Keratinocyte (primary cell): ENCODE measurements at regions not wholly inside any gene's neighbourhood (a gene's known extent, or its start where the extent isn't known, plus 50 kb on each side); places are given as distances from the start of the nearest gene placed in this dataset.

Experiments
- DNase-seq: peaks from one replicate; pipeline ENCODE4 v3.0.0-alpha.2; 2011; ENCODE audit warnings: low read depth, missing footprints, low spot score
- FAIRE-seq: peaks from 2 replicates; lab custom pipeline; 2011; peaks lifted over from hg19 to GRCh38; lab: Jason Lieb, UNC
- H2AFZ ChIP-seq: 2 replicates; pipeline ENCODE4 v1.6.0; 2012; ENCODE audit warnings: low read length, control low read depth, inconsistent platforms; ENCODE audit not compliant: control insufficient read depth
- H3K27ac ChIP-seq: 2 replicates; pipeline ENCODE4 v1.5.1; 2011; ENCODE audit warnings: low read length; ENCODE audit not compliant: control insufficient read depth, insufficient read depth
- H3K27me3 ChIP-seq: 3 replicates; pipeline ENCODE4 v1.6.0; 2011; ENCODE audit warnings: low read length; ENCODE audit not compliant: control insufficient read depth, insufficient read depth; ENCODE audit errors: extremely low read depth
- H3K36me3 ChIP-seq, 2 experiments: 2 replicates in 1 of 2; 3 replicates in 1 of 2; pipeline ENCODE4 v1.5.1; 2011; ENCODE audit warnings: low read length in 2 of 2, mild to moderate bottlenecking in 1 of 2; ENCODE audit not compliant: control insufficient read depth in 2 of 2, insufficient read depth in 2 of 2; ENCODE audit errors: extremely low read depth in 1 of 2
- H3K4me1 ChIP-seq: 3 replicates; pipeline ENCODE4 v1.5.1; 2011; ENCODE audit warnings: low read length; ENCODE audit not compliant: control insufficient read depth, insufficient read depth; ENCODE audit errors: extremely low read depth
- H3K4me2 ChIP-seq: 3 replicates; pipeline ENCODE4 v1.6.0; 2011; ENCODE audit warnings: low read depth, low read length; ENCODE audit not compliant: control insufficient read depth, insufficient read depth; ENCODE audit errors: extremely low read depth
- H3K4me3 ChIP-seq, 3 experiments: fragments of 200-600 bp in 1 of 3; sonication (generic) in 1 of 3; 2 replicates in 2 of 3; 3 replicates in 1 of 3; pipeline ENCODE4 v1.5.1; 2011 to 2016; ENCODE audit warnings: low read length in 3 of 3, mild to moderate bottlenecking in 3 of 3, control low read depth in 2 of 3, inconsistent platforms in 1 of 3, low read depth in 1 of 3, mixed read lengths in 1 of 3, mixed run types in 1 of 3, moderate library complexity in 1 of 3; ENCODE audit not compliant: control insufficient read depth in 2 of 3, insufficient read depth in 2 of 3; ENCODE audit errors: extremely low read depth in 1 of 3
- H3K79me2 ChIP-seq: 2 replicates; pipeline ENCODE4 v1.6.0; 2012; ENCODE audit warnings: low read length; ENCODE audit not compliant: control insufficient read depth, insufficient read depth
- H3K9ac ChIP-seq: 3 replicates; pipeline ENCODE4 v1.6.0; 2011; ENCODE audit warnings: low read length; ENCODE audit not compliant: control insufficient read depth, insufficient read depth; ENCODE audit errors: extremely low read depth
- H3K9me1 ChIP-seq: 3 replicates; pipeline ENCODE4 v1.6.0; 2011; ENCODE audit warnings: low read length; ENCODE audit not compliant: control insufficient read depth, insufficient read depth; ENCODE audit errors: extremely low read depth
- H3K9me3 ChIP-seq: 2 replicates; pipeline ENCODE4 v1.5.1; 2012; ENCODE audit warnings: low read depth, low read length; ENCODE audit not compliant: control insufficient read depth
- H4K20me1 ChIP-seq: 3 replicates; pipeline ENCODE4 v1.6.0; 2011; ENCODE audit warnings: low read length; ENCODE audit not compliant: control insufficient read depth, insufficient read depth; ENCODE audit errors: extremely low read depth
- EZH2 ChIP-seq: IDR thresholded peaks from one replicate; pipeline ENCODE4 v1.6.1; 2012; ENCODE audit warnings: inconsistent platforms, mild to moderate bottlenecking, low read length, moderate library complexity
- dilution Hi-C: fragments of 300-500 bp; cut with MboI; formaldehyde crosslinking; loops from one replicate; pipeline ENCODE4 v1.7.0; 2020; ENCODE audit warnings: low sequenced_read_pairs; ENCODE audit not compliant: extremely low pct_ligation_motif_present
- TF ChIP-seq, protein P1 (sequence below), 3 experiments: IDR thresholded peaks in 1 of 3; conservative IDR thresholded peaks in 1 of 3; optimal IDR thresholded peaks in 1 of 3; 2 replicates in 2 of 3; 3 replicates in 1 of 3; pipeline versions ENCODE3 to v1.5.1; 2011; ENCODE audit warnings: low read length in 3 of 3, mild to moderate bottlenecking in 3 of 3, moderate library complexity in 2 of 3, control low read depth in 1 of 3, inconsistent platforms in 1 of 3; ENCODE audit not compliant: insufficient read depth in 2 of 3; ENCODE audit errors: extremely low read depth in 1 of 3

- Histone ChIP-seq H3K79me2 (no peaks in the 10 kb centered on the region), H3K9ac (no peak overlapping the region), H2AFZ (no peak overlapping the region), H3K9me1 (no peaks in the 10 kb centered on the region), H3K27me3 (no peaks in the 10 kb centered on the region), H3K27ac (no peak overlapping the region), H4K20me1 (no peaks in the 10 kb centered on the region), H3K36me3 (no peaks in the 10 kb centered on the region), H3K4me1 (no peaks in the 10 kb centered on the region), H3K9me3 (no peaks in the 10 kb centered on the region), H3K4me3 (no peak overlapping the region), H3K4me2 (no peak overlapping the region)
- DNase-seq (no peak), FAIRE-seq (no peak)
- dilution Hi-C loops, result no loop called here
- no peak for TF ChIP-seq EZH2
- TF ChIP-seq, protein P1, sequence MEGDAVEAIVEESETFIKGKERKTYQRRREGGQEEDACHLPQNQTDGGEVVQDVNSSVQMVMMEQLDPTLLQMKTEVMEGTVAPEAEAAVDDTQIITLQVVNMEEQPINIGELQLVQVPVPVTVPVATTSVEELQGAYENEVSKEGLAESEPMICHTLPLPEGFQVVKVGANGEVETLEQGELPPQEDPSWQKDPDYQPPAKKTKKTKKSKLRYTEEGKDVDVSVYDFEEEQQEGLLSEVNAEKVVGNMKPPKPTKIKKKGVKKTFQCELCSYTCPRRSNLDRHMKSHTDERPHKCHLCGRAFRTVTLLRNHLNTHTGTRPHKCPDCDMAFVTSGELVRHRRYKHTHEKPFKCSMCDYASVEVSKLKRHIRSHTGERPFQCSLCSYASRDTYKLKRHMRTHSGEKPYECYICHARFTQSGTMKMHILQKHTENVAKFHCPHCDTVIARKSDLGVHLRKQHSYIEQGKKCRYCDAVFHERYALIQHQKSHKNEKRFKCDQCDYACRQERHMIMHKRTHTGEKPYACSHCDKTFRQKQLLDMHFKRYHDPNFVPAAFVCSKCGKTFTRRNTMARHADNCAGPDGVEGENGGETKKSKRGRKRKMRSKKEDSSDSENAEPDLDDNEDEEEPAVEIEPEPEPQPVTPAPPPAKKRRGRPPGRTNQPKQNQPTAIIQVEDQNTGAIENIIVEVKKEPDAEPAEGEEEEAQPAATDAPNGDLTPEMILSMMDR (optimal IDR thresholded peaks at IDR 0.05 in 1 of 3, IDR thresholded peaks at IDR 0.05 in 1 of 3, conservative IDR thresholded peaks at IDR 0.05 in 1 of 3; ENCODE audit: extremely low read depth in 1 of 3, insufficient read depth in 2 of 3, low read length in 3 of 3), result no peak
Measured at GRCh38 chr22:25465949-25466348, 98.5 kb upstream of the GRK3 start.

- no peak for TF ChIP-seq EZH2
- TF ChIP-seq, protein P1 (optimal IDR thresholded peaks at IDR 0.05 in 1 of 3, IDR thresholded peaks at IDR 0.05 in 1 of 3, conservative IDR thresholded peaks at IDR 0.05 in 1 of 3; ENCODE audit: extremely low read depth in 1 of 3, insufficient read depth in 2 of 3, low read length in 3 of 3), result no peak
- H3K9me1 ChIP-seq, result no peaks in the 10 kb centered on the region
- no peak for FAIRE-seq
- no peaks in the 10 kb centered on the region for H3K27me3 ChIP-seq
- dilution Hi-C loops, result no loop called here
- no peaks in the 10 kb centered on the region for H3K79me2 ChIP-seq
- DNase-seq, result no peak
- no peaks in the 10 kb centered on the region for H3K9me3 ChIP-seq
- H3K36me3 ChIP-seq, result no peaks in the 10 kb centered on the region
- H3K4me3 ChIP-seq, result no peak overlapping the region
- H4K20me1 ChIP-seq, result no peaks in the 10 kb centered on the region
- no peaks in the 10 kb centered on the region for H3K4me1 ChIP-seq
- no peak overlapping the region for H2AFZ ChIP-seq
- no peak overlapping the region for H3K27ac ChIP-seq
- H3K9ac ChIP-seq, result no peak overlapping the region
- H3K4me2 ChIP-seq, result no peak overlapping the region
Measured at GRCh38 chr22:25472382-25472781, 92.1 kb upstream of the GRK3 start.
